CD4-positive, CD25-positive, alpha-beta regulatory T cell (primary cell): ENCODE measurements at regions not wholly inside any gene's neighbourhood (a gene's known extent, or its start where the extent isn't known, plus 50 kb on each side); places are given as distances from the start of the nearest gene placed in this dataset.

Source experiments
- ATAC-seq, 2 donors: fragments of 150-1000 bp; cut with Tn5 transposase; one replicate each; pipeline ENCODE4 v1.10.0; 2021; ENCODE audit warnings: low read depth in 2 of 2, moderate number of reproducible peaks in 2 of 2, moderate library complexity in 1 of 2
- DNase-seq, 3 donors: peaks; one replicate each; pipeline versions ENCODE4 v3.0.0 to v3.0.0-alpha.2; 2012 to 2022; ENCODE audit warnings: mixed read lengths in 1 of 3
- H3K27ac ChIP-seq: one replicate; pipeline ENCODE4 v1.7.0; 2013; ENCODE audit warnings: mild to moderate bottlenecking, low read length; ENCODE audit not compliant: insufficient read depth, poor library complexity, severe bottlenecking
- H3K27me3 ChIP-seq: one replicate; pipeline ENCODE4 v1.7.0; 2013; ENCODE audit warnings: low read length; ENCODE audit not compliant: control insufficient read depth, insufficient read depth
- H3K36me3 ChIP-seq: one replicate; pipeline ENCODE4 v1.7.0; 2013; ENCODE audit warnings: mild to moderate bottlenecking, low read length, moderate library complexity; ENCODE audit not compliant: control insufficient read depth, insufficient read depth
- H3K4me1 ChIP-seq: 2 replicates; pipeline ENCODE4 v1.7.0; 2013; ENCODE audit warnings: mild to moderate bottlenecking, low read length; ENCODE audit not compliant: insufficient read depth, control insufficient read depth, poor library complexity, severe bottlenecking
- H3K4me3 ChIP-seq: one replicate; pipeline ENCODE4 v1.7.0; 2013; ENCODE audit warnings: low read depth, mild to moderate bottlenecking, low read length, moderate library complexity
- H3K9me3 ChIP-seq, 2 experiments: 1 replicate in 1 of 2; 2 replicates in 1 of 2; pipeline ENCODE4 v1.7.0; 2013; ENCODE audit warnings: low read length in 2 of 2, mild to moderate bottlenecking in 1 of 2, moderate library complexity in 1 of 2; ENCODE audit not compliant: control insufficient read depth in 2 of 2
- H3K27ac Mint-ChIP-seq, 3 donors: one replicate each; pipeline ENCODE4 v1.8.0; 2020 to 2022; ENCODE audit warnings: mild to moderate bottlenecking in 3 of 3, mixed read lengths in 3 of 3, moderate library complexity in 2 of 3
- H3K27me3 Mint-ChIP-seq: one replicate; pipeline ENCODE4 v1.8.0; 2022; ENCODE audit warnings: mild to moderate bottlenecking, mixed read lengths
- H3K36me3 Mint-ChIP-seq: one replicate; pipeline ENCODE4 v1.8.0; 2020; ENCODE audit warnings: mixed read lengths
- H3K4me1 Mint-ChIP-seq, 4 donors: one replicate each; pipeline ENCODE4 v1.8.0; 2020 to 2022; ENCODE audit warnings: mixed read lengths in 4 of 4, mild to moderate bottlenecking in 1 of 4
- H3K4me3 Mint-ChIP-seq, 4 donors: one replicate each; pipeline ENCODE4 v1.8.0; 2020 to 2022; ENCODE audit warnings: mild to moderate bottlenecking in 4 of 4, mixed read lengths in 4 of 4, moderate library complexity in 3 of 4
- H3K9me3 Mint-ChIP-seq, 7 donors: one replicate each; pipeline ENCODE4 v1.8.0; 2020 to 2022; ENCODE audit warnings: mixed read lengths in 7 of 7, mild to moderate bottlenecking in 3 of 7, moderate library complexity in 2 of 7

DNA sequence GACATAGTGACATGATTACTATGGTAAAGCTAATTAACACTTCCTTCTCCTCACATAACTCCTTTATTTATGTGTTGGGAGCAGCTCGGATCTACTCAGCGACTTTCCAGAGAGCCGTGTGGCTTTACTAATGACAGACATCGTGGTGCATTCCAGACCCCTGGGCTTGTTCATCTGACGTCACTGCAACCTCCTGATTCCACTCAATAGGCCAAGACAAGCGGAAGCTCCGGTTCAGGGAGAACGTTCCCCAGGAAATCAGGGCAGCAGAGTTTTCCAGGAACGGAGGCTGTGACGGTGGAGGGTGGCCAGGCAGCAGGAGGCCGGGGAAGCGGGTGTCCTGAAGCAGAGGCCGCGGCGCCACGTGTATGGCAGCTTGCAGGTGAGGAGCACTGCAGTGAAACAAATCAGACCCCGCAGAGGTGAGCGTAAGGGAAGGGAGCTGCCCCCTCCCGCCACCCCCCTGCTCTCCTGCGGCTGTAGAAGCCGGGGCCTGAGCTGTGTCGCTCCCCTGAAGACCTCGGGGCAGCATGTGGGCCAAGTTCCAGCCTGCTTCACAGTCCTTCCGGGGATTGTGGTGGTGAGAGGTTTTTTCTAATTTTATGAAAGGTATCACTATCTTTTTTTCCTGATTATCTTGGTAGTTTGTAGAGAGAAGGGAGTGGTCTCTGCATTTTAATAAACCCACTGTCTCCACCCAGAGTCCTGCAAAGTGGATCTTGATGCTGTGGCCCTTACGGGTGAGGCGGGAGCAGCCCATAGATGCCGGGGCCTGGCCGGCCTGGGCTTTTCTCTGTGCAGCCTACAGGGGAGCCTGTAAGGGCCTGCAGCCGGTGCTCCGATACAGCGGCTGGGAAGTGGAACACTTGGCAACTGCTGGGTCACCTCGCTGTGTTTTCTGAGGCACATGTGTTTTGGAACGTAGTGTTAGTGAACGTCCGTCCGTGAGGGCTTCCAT, 220.4 kb upstream of the IRX4 start:
- Histone ChIP-seq H3K4me1 (no peaks in the 10 kb centered on the region), H3K27me3 (no peaks in the 10 kb centered on the region), H3K27ac (no peak overlapping the region), H3K4me3 (no peak overlapping the region), H3K36me3 (no peaks in the 10 kb centered on the region), H3K9me3 (peaks cover 0 to 3% of the 10 kb centered on the region in 2 experiments)
- peaks cover 0 to 11% (median 2%) of the 10 kb centered on the region in 7 donors for H3K9me3 Mint-ChIP-seq
- DNase-seq (no peak), ATAC-seq (no peak)
- H3K36me3 Mint-ChIP-seq: no peaks in the 10 kb centered on the region
- no peaks in the 10 kb centered on the region for H3K4me1 Mint-ChIP-seq
- H3K27ac Mint-ChIP-seq: no peak overlapping the region
- peaks cover 6% of the 10 kb centered on the region for H3K27me3 Mint-ChIP-seq
- H3K4me3 Mint-ChIP-seq: no peak overlapping the region

DNA sequence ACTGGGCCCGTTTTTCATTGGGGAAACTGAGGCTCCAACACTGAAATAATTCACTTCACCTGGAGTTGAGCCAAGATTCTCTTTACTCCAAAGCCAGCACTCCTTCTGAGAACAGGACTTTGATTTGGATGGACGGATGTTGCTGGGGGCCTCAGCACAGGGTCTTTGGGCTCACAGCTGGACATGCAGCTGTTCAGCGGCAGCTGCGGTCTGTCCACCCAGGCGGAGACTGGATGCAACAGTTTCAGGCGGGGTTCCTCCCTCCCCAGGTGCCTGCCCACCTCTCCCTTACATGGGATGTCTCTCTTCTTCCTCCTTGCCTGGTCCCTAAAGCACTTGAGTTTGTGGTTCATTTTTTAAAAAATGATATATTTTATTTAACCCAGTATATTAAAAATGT, 219.0 kb upstream of the IRX4 start:
- Mint-ChIP-seq H3K27me3 (peaks cover 10% of the 10 kb centered on the region), H3K36me3 (no peaks in the 10 kb centered on the region), H3K4me1 (no peaks in the 10 kb centered on the region), H3K4me3 (no peak overlapping the region), H3K27ac (no peak overlapping the region), H3K9me3 (peaks cover 0 to 9% (median 5%) of the 10 kb centered on the region in 7 donors)
- no peaks in the 10 kb centered on the region for H3K4me1 ChIP-seq
- no peak overlapping the region for H3K4me3 ChIP-seq
- peaks cover 0 to 3% of the 10 kb centered on the region in 2 experiments for H3K9me3 ChIP-seq
- H3K36me3 ChIP-seq: no peaks in the 10 kb centered on the region
- no peak for ATAC-seq
- H3K27me3 ChIP-seq: no peaks in the 10 kb centered on the region
- DNase-seq: no peak
- no peak overlapping the region for H3K27ac ChIP-seq

DNA sequence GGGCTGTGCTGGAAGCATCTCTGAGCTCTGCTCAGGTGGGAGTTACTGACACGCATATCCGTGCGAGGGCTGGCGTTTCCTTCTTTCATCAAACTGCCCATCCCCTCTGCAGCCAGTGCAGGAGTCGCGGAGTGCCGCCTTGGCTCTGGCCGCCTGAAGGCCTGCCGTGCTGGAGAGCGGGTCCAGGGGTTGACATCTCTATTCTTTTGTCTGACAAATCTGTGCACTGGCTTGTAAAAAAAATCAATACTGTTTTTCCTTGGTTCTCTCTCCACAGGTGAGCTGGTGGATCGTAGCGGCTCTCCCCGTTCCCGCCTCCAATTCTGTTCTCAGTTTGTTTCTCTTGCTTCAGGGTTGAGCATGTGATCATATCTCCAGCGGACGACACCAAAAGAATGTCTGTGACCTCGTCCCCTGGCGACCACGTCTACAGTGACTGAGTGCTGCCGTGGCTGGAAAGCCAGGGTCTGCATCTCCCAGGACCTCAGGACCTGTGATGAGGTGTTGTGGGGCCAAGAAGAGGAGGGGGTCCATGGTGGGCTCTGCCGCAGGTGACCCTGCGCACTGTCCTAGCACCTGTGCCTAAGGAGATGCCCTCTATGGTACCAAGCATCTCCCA, 214.3 kb upstream of the IRX4 start:
- peaks cover 0 to 3% (median 0%) of the 10 kb centered on the region in 7 donors for H3K9me3 Mint-ChIP-seq
- no peak for ATAC-seq

DNA sequence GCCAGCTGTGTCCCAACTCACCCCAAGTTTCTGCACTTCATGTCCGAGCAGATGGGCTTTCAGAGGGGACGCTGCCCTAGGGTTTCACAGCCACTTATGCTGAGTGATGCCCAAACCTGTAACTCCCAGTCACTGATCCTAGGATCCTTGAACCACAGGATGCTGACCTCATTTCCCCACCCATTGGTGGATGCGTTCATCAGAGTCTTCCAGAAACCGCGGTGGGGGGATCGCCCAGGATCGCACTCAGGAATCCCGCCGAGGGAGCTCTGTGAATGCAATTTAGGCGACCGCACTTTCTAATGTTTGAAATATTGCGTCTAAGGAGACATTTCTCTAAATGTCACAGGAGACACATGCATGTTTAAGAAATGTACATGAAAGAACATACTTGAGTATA, 212.3 kb upstream of the IRX4 start:
- no peak for ATAC-seq
- Histone ChIP-seq H3K9me3 (no peaks in the 10 kb centered on the region), H3K27me3 (no peaks in the 10 kb centered on the region), H3K27ac (no peak overlapping the region), H3K4me1 (no peaks in the 10 kb centered on the region), H3K36me3 (no peaks in the 10 kb centered on the region), H3K4me3 (no peak overlapping the region)
- no peaks in the 10 kb centered on the region for H3K4me1 Mint-ChIP-seq
- no peaks in the 10 kb centered on the region for H3K36me3 Mint-ChIP-seq
- H3K27me3 Mint-ChIP-seq: peaks cover 5% of the 10 kb centered on the region
- H3K4me3 Mint-ChIP-seq: no peak overlapping the region
- H3K27ac Mint-ChIP-seq: no peak overlapping the region
- H3K9me3 Mint-ChIP-seq: peaks cover 0 to 3% (median 0%) of the 10 kb centered on the region in 7 donors
- no peak for DNase-seq

More for the DNA sequence above, 214.3 kb upstream of the IRX4 start:
- Mint-ChIP-seq H3K4me3 (no peak overlapping the region), H3K27me3 (peaks cover 5% of the 10 kb centered on the region), H3K36me3 (no peaks in the 10 kb centered on the region), H3K27ac (no peak overlapping the region), H3K4me1 (no peaks in the 10 kb centered on the region)
- no peak overlapping the region for H3K4me3 ChIP-seq
- no peaks in the 10 kb centered on the region for H3K4me1 ChIP-seq
- DNase-seq: no peak
- H3K9me3 ChIP-seq: no peaks in the 10 kb centered on the region
- no peaks in the 10 kb centered on the region for H3K36me3 ChIP-seq
- H3K27ac ChIP-seq: no peak overlapping the region
- H3K27me3 ChIP-seq: no peaks in the 10 kb centered on the region

DNA sequence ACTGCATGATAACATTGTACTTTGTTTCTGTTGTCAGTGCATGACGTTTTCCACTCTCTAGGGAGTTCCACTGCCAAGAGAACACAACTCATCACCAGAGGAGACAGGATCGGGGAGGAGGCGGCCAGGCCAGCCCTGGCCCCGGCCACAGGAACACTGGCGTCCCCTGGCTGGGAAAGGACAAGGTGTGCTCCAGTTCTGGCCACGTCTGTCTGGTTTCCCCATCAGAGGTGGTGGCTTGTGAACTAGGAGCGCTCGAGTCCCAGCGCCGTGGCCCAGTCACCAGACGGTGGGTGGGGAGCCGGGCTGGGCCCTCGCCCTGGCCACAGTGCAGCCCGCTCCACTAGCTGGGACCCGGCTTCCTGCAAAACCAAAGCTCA, 211.9 kb upstream of the IRX4 start:
- DNase-seq (no peak), ATAC-seq (no peak)
- Histone ChIP-seq H3K4me3 (no peak overlapping the region), H3K36me3 (no peaks in the 10 kb centered on the region), H3K27me3 (no peaks in the 10 kb centered on the region), H3K27ac (no peak overlapping the region), H3K4me1 (no peaks in the 10 kb centered on the region), H3K9me3 (no peaks in the 10 kb centered on the region)
- Mint-ChIP-seq H3K27me3 (peaks cover 5% of the 10 kb centered on the region), H3K4me3 (no peak overlapping the region), H3K4me1 (no peaks in the 10 kb centered on the region), H3K36me3 (no peaks in the 10 kb centered on the region), H3K27ac (no peak overlapping the region), H3K9me3 (peaks cover 0 to 3% (median 0%) of the 10 kb centered on the region in 7 donors)

DNA sequence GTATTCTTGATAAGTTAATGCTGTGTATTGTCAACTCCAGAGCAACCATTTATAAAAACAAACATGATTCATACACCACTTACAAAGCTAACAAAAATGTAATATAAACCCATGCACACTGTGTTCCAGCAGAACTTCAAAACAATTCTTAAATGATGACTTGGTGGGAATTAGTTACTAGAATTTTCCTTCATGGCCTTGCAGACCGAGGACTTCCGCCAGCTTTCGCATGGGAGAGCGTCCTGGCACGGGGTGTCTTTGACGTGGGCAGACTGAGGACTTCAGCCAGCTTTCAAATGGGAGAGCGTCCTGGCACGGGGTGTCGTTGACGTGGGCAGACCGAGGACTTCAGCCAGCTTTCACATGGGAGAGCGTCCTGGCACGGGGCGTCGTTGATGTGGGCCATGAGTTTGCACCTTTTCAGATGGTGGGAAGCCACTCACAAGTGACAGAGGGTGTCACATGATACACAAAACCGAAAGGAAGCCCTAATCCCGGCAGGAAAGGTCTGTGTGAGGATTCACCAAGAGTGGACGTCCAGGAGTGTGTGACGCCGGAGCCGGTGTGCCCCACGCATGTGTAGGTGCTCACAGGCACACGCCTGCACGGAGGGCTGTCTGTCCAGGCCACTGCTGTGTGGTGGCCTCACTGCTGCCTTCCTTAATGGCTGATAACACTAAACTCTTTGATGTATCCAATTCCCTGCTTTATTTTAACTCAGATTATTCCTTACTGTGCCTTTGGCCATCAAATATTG, 211.3 kb upstream of the IRX4 start:
- no peaks in the 10 kb centered on the region for H3K9me3 ChIP-seq
- H3K9me3 Mint-ChIP-seq: peaks cover 0 to 6% (median 0%) of the 10 kb centered on the region in 7 donors
- no peak overlapping the region for H3K27ac Mint-ChIP-seq
- H3K36me3 ChIP-seq: no peaks in the 10 kb centered on the region
- H3K4me1 ChIP-seq: no peaks in the 10 kb centered on the region
- no peak overlapping the region for H3K27ac ChIP-seq
- H3K4me1 Mint-ChIP-seq: no peaks in the 10 kb centered on the region
- peaks cover 5% of the 10 kb centered on the region for H3K27me3 Mint-ChIP-seq
- no peaks in the 10 kb centered on the region for H3K27me3 ChIP-seq
- ATAC-seq (no peak), DNase-seq (no peak)
- H3K4me3 Mint-ChIP-seq: no peak overlapping the region
- H3K4me3 ChIP-seq: no peak overlapping the region
- no peaks in the 10 kb centered on the region for H3K36me3 Mint-ChIP-seq

DNA sequence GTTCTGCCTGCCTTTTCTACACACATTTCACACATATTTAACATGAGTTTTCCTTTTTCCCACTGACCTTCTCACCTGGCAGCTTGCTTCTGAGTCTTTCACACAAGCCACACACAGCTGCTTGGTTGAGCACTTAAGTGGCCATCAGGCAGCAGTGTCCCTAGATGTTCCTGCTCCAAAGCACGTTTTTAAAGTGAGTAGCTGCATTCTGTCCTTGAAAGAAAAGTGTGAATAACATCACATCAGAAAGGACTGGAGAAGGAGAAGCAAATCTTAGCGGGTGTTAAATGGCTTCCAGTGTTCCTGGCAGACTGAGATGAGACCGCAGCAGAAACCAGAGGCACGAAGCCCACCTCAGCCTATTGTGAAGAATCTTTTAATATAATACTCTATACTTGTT, 209.2 kb upstream of the IRX4 start:
- H3K27ac Mint-ChIP-seq: no peak overlapping the region
- no peak overlapping the region for H3K4me3 Mint-ChIP-seq
- no peaks in the 10 kb centered on the region for H3K4me1 Mint-ChIP-seq
- H3K4me1 ChIP-seq: no peaks in the 10 kb centered on the region
- H3K27me3 ChIP-seq: no peaks in the 10 kb centered on the region
- H3K9me3 ChIP-seq: no peaks in the 10 kb centered on the region
- H3K4me3 ChIP-seq: no peak overlapping the region
- H3K36me3 ChIP-seq: no peaks in the 10 kb centered on the region
- DNase-seq (no peak), ATAC-seq (no peak)
- no peaks in the 10 kb centered on the region for H3K27me3 Mint-ChIP-seq
- no peaks in the 10 kb centered on the region for H3K36me3 Mint-ChIP-seq
- no peak overlapping the region for H3K27ac ChIP-seq
- H3K9me3 Mint-ChIP-seq: peaks cover 0 to 4% (median 0%) of the 10 kb centered on the region in 7 donors
